OCI-LY3 (cell line): ENCODE measurements at regions not wholly inside any gene's neighbourhood (a gene's known extent, or its start where the extent isn't known, plus 50 kb on each side); places are given as distances from the start of the nearest gene placed in this dataset.

Source experiments
- H2AFZ ChIP-seq: fragments of 200-600, 300-600 bp; shearing (Covaris generic); 2 replicates; pipeline ENCODE4 v1.6.0; 2014; ENCODE audit warnings: antibody characterized with exemption, low read depth, low read length
- H3K27ac ChIP-seq: fragments of 200-600, 300-600 bp; sonication (generic); 2 replicates; pipeline ENCODE4 v1.5.1; 2014; ENCODE audit warnings: mild to moderate bottlenecking, low read length, moderate library complexity, mixed read lengths
- H3K27me3 ChIP-seq: fragments of 200-600, 300-600 bp; sonication (generic); 2 replicates; pipeline ENCODE4 v1.6.1; 2014; ENCODE audit warnings: low read depth, low read length, mixed read lengths
- H3K36me3 ChIP-seq: fragments of 200-600, 300-600 bp; sonication (generic); replicated peaks from 2 replicates; pipeline ENCODE3; 2014; ENCODE audit warnings: low read depth, low read length, mixed read lengths
- H3K4me1 ChIP-seq: fragments of 300-600, 200-600 bp; sonication (generic); 2 replicates; pipeline ENCODE4 v1.6.1; 2014; ENCODE audit warnings: low read length, mixed read lengths
- H3K4me2 ChIP-seq: fragments of 200-600, 300-600 bp; sonication (generic); 2 replicates; pipeline ENCODE4 v1.6.1; 2014; ENCODE audit warnings: low read length, mixed read lengths
- H3K4me3 ChIP-seq: fragments of 300-600, 200-600 bp; sonication (generic); 2 replicates; pipeline ENCODE4 v1.5.1; 2014; ENCODE audit warnings: antibody characterized with exemption, mild to moderate bottlenecking, low read length, moderate library complexity
- H3K79me2 ChIP-seq: fragments of 300-600, 200-600 bp; shearing (Covaris generic); 2 replicates; pipeline ENCODE4 v1.6.1; 2014; ENCODE audit warnings: mild to moderate bottlenecking, low read length, mixed read lengths
- H3K9ac ChIP-seq: fragments of 300-600, 200-600 bp; shearing (Covaris generic); 2 replicates; pipeline ENCODE4 v1.6.0; 2014; ENCODE audit warnings: mild to moderate bottlenecking, low read length, moderate library complexity
- H3K9me3 ChIP-seq: fragments of 200-600, 300-600 bp; shearing (Covaris generic); 2 replicates; pipeline ENCODE4 v1.6.1; 2014; ENCODE audit warnings: low read length, mixed read lengths; ENCODE audit not compliant: insufficient read depth
- H4K20me1 ChIP-seq: fragments of 200-600, 300-600 bp; sonication (generic); 2 replicates; pipeline ENCODE4 v1.6.1; 2016; ENCODE audit warnings: low read length, mixed read lengths; ENCODE audit not compliant: insufficient read depth
- EZH2phosphoT487 ChIP-seq: fragments of 200-600 bp; shearing (Covaris generic); IDR thresholded peaks from 2 replicates; pipeline ENCODE4 v1.6.1; 2018; ENCODE audit warnings: antibody characterized with exemption, mixed run types, low read depth
- TF ChIP-seq, protein P1 (sequence below): fragments of 200-600, 300-600 bp; sonication (generic); IDR thresholded peaks from 2 replicates; pipeline ENCODE4 v1.5.1; 2014; ENCODE audit warnings: antibody characterized with exemption, low read length, low read depth

DNA sequence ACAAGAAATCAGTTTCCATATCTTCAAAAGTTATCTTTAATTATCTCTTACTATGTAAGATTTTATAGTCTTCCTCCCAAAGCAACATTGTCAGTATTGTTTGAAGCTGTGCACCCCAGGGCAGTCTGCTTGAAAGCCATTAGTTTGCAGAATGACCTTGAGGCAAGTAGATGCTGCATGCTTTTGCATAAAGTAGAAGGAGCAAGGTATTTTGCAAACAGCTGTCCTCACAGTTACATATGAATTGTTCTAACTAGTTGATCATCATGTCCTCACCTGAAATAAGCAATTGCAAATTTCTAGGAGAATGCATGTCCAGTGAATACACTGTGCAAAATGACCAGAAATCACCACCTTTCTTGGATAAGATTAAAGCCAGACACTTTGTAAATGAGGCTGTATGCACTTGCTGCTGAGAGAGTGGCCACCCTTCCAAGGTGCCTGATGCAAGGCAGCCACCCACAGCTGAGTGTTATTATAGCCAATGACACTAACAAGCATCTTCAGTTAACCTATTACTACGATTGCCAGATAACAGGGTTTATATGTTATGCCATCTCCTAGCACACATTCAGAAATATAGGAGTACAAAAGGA lies 730.0 kb upstream of the TMEM132C start:
- H4K20me1 ChIP-seq = no peaks in the 10 kb centered on the region
- no peak overlapping the region for H3K4me3 ChIP-seq
- peaks cover 15% of the 10 kb centered on the region for H3K4me1 ChIP-seq
- no peak overlapping the region for H3K9ac ChIP-seq
- H3K27ac ChIP-seq = no peak overlapping the region
- H3K4me2 ChIP-seq = no peak overlapping the region
- no peaks in the 10 kb centered on the region for H3K79me2 ChIP-seq
- H3K27me3 ChIP-seq = no peaks in the 10 kb centered on the region
- H2AFZ ChIP-seq = no peak overlapping the region
- H3K9me3 ChIP-seq = 0 out of 2 replicates have a peak, but pooled peaks cover 6% of the 10 kb centered on the region
- peaks cover 6% of the 10 kb centered on the region for H3K36me3 ChIP-seq
- no peak for TF ChIP-seq EZH2phosphoT487
- TF ChIP-seq, protein P1, sequence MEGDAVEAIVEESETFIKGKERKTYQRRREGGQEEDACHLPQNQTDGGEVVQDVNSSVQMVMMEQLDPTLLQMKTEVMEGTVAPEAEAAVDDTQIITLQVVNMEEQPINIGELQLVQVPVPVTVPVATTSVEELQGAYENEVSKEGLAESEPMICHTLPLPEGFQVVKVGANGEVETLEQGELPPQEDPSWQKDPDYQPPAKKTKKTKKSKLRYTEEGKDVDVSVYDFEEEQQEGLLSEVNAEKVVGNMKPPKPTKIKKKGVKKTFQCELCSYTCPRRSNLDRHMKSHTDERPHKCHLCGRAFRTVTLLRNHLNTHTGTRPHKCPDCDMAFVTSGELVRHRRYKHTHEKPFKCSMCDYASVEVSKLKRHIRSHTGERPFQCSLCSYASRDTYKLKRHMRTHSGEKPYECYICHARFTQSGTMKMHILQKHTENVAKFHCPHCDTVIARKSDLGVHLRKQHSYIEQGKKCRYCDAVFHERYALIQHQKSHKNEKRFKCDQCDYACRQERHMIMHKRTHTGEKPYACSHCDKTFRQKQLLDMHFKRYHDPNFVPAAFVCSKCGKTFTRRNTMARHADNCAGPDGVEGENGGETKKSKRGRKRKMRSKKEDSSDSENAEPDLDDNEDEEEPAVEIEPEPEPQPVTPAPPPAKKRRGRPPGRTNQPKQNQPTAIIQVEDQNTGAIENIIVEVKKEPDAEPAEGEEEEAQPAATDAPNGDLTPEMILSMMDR = peak; percentile 12; the same call in 1 of the 2 replicates

DNA sequence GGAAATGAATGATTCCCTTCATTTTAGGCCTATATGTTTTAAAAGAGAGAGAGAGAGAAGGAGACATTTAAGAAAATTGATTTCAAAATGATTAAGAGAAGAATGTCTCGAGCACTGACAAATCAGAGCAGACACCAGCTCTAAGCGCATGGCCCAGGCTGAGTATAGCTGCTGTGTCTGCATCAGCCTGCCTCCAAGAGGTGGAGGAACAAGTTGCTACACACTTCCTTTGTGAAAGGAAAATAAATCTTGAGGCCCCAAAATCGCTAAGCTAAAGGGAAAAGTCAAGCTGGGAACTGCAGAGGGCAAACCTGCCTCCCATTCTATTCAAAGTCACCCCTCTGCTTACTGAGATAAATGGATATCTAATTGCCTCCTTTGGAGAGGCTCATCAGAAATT lies 728.7 kb upstream of the TMEM132C start:
- Histone ChIP-seq H4K20me1 (no peaks in the 10 kb centered on the region), H3K4me3 (no peak overlapping the region), H3K9ac (no peak overlapping the region), H3K27me3 (no peaks in the 10 kb centered on the region), H3K4me2 (no peak overlapping the region), H3K36me3 (peaks cover 6% of the 10 kb centered on the region), H3K4me1 (peaks cover 28% of the 10 kb centered on the region), H3K79me2 (no peaks in the 10 kb centered on the region), H3K9me3 (0 out of 2 replicates have a peak, but pooled peaks cover 6% of the 10 kb centered on the region), H3K27ac (no peak overlapping the region), H2AFZ (no peak overlapping the region)
- no peak for TF ChIP-seq EZH2phosphoT487
- TF ChIP-seq, protein P1 = no peak

DNA sequence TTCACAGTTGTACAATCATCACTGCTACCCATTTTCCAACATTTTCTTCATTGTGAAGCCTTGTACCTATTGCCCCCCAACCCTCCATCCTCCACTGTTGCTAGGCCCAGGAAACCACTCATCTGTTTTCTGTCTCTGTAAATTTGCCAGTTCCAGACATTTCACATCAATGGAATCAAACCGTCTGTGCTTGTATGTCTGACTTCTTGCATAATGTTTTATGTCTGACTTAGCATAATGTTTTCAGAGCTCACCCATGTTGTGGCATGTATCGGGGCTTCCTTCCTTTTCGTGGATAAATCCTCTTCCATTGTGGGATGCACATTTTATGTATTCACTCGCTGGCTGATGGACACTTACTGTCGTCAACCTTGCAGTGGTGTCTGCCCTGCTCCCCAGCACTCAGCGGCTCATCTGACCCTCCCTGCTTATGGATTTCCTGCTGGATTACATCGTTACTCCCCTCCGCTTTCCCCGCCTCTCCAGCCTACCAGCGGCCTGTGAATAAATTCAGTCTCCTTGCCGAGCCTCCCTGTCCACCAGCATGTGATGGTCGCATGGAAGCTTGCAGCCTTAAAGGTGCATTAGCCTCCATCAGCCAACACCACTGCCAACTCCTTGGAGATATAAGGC lies 727.6 kb upstream of the TMEM132C start:
- no peaks in the 10 kb centered on the region for H3K79me2 ChIP-seq
- no peak overlapping the region for H3K4me3 ChIP-seq
- no peak overlapping the region for H2AFZ ChIP-seq
- H3K36me3 ChIP-seq = peaks cover 6% of the 10 kb centered on the region
- TF ChIP-seq, protein P1 = no peak
- TF ChIP-seq EZH2phosphoT487 = no peak
- H3K4me1 ChIP-seq = peaks cover 38% of the 10 kb centered on the region
- H4K20me1 ChIP-seq = no peaks in the 10 kb centered on the region
- H3K9me3 ChIP-seq = 0 out of 2 replicates have a peak, but pooled peaks cover 6% of the 10 kb centered on the region
- H3K9ac ChIP-seq = no peak overlapping the region
- no peaks in the 10 kb centered on the region for H3K27me3 ChIP-seq
- no peak overlapping the region for H3K27ac ChIP-seq
- no peak overlapping the region for H3K4me2 ChIP-seq

DNA sequence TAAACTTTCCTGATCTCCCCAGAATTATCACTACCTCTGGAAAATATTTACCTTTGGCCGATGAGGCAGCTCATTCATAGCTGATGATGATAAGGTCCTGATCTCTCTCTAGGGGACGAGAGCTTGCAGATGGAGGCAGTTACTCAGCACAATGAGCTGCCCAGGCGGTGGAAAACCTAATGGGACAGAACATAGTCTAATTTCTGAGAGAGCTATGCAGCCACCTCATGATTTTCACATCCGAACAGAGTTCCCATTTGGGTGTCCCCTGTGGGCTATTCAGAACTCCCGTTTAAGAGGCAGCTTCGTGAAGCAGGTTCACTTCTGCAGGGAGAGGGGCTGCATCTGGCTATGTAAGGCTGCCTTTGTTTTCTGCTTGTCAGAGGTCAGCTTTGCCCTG lies 724.6 kb upstream of the TMEM132C start:
- Histone ChIP-seq H3K9me3 (0 out of 2 replicates have a peak, but pooled peaks cover 6% of the 10 kb centered on the region), H3K79me2 (no peaks in the 10 kb centered on the region), H3K9ac (peak overlapping the region; percentile 58), H3K4me2 (peak overlapping the region; percentile 78), H3K36me3 (peaks cover 6% of the 10 kb centered on the region), H3K4me3 (peak overlapping the region; percentile 52), H3K4me1 (peaks cover 38% of the 10 kb centered on the region), H4K20me1 (no peaks in the 10 kb centered on the region), H2AFZ (peak overlapping the region; percentile 26; the same call in 1 of the 2 replicates), H3K27me3 (no peaks in the 10 kb centered on the region), H3K27ac (peak overlapping the region; percentile 89)
- TF ChIP-seq EZH2phosphoT487 = no peak
- TF ChIP-seq, protein P1 = no peak
